ENCODE measurements at regions not wholly inside any gene's neighbourhood (a gene's known extent, or its start where the extent isn't known, plus 50 kb on each side); places are given as distances from the start of the nearest gene placed in this dataset.

DNA sequence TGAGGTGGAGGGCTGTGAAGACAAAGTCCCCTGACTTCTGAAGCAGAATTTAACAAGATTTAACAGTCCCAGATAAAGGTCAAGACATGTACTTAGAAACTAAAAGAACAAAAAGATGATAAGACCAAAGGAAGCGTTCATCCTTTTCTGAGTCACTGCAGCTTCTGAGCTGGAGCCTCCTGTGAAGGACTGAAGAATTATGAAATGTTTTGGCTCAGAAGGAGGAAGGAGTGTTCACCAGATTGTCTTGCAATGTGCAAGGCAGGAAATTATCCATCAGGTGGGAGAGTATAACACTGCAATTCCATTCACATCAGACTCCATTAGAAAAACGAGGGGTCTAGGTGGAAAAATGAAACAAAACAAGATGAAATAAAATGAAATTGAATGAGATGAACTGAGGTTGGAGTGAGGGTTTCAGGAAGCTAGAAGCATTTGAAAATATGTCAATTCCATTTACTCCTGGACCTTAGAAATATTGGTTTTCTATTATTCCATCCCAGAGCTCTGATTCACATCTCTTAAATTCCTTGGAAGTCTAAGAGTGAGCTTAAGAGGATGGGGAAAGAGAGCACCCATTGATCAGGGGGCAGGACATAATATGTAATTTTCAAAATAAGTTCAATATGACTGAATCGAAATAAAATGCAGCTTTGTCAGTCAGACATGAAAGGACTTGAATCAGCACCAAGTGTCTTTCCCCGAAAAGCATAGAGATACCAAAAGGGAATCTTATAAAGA lies 186.1 kb upstream of the LNX1 start:
- no peak for DNase-seq (ENCODE audit: low read depth)

- DNase-seq (ENCODE audit: low read depth) = no peak
Measured at GRCh38 chr4:53776141-53776540, 184.9 kb upstream of the LNX1 start.

GRCh38 chr4:53775381-53775780 lies 184.1 kb upstream of the LNX1 start:
- no peak for DNase-seq (ENCODE audit: low read depth)

DNA sequence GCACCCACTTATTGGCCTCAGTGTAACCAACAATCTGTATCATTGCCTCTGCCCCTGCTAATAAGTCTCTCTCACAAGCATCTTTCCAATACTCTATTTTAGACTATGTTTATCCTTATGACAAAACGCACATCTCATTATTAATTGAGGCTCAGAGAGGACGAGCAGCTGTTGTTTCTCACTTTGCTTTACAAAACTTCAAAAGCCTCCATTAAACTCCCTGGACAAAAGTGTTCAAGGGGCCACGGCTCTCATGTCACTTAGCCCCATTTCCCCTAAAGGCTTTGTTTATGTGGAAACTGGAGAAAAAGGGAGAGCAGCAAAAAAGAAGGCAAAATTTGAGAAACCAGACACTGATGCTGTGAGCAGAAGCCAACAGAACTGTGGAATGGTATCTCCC lies 180.0 kb upstream of the LNX1 start:
- DNase-seq (ENCODE audit: low read depth) = no peak

- peak; percentile 25 for DNase-seq (ENCODE audit: low read depth)
Measured at GRCh38 chr4:53767482-53767881, 176.2 kb upstream of the LNX1 start.

DNA sequence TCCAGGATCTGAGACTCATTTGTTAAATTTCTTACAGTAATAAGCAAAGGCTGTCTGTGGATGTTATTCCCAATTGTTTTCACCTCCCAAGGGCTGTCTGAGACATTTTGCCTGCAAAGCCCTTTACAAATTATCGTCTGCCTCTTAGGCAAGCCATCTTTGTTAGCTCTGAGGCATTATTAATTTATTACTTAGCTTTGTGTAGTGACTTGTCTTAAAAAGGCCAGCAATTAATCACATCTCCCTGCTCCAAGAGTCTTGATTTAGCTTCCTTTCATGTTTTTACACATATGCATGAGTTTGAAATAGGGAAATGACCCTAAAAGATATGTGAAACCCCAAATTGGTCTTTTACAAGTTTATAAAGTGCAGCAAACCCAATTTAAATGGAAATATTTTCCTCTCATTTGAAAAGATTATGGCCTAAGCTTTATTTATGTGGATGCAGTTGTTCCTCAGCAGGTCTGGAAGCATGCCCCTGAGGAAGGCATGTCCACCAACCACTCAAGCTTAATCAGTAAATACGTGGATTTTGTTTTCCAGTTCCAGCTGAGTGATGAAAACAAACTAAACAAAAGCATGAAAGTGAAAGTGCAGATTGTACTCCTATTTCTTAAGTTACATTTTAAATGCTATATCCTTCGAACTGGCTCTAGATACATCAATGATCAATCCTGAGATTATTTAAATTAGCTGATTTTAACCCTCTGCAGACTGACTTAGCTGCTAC lies 173.6 kb upstream of the LNX1 start:
- peak; percentile 53 for DNase-seq (ENCODE audit: low read depth)

DNA sequence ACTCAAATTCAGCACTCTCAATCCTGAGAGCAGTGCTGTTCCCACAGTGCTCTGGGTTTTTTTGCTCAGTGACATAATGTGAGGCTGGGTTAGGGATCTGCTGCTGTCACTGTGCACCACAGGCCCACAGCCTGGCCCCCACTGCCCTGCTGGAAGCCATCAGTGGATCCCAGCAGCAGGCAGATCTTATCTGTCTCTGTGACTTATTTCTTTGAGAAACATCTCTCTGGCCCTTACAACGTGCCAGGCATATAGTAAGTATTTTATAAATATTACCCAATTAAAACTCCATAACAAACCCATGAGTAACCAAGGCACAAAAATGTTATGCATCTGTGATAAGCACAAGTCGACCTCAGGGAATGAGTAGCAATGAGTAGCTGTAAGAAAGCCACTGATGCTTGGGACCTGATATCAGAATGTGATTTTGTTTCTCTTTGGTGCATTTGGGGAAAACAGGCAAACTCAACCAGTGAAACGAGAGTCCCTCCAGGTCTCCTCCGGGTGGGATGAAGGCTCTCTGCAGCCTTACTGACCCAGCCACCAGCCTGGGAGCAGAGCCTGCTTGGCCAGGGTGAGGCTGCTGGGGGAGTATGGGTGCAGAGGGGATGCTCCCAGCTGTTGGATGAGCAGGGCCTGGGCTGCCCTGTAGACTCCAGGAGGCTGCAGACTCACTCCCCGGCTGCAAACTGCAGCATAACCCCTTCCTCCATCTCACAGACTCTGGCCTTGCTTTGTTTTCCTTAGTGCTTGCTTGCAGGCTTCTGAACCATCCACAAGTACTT lies 172.7 kb upstream of the LNX1 start:
- peak; percentile 15 for DNase-seq (ENCODE audit: low read depth)

GRCh38 chr4:53755656-53756055 lies 164.4 kb upstream of the LNX1 start:
- DNase-seq (ENCODE audit: low read depth) = no peak

DNA sequence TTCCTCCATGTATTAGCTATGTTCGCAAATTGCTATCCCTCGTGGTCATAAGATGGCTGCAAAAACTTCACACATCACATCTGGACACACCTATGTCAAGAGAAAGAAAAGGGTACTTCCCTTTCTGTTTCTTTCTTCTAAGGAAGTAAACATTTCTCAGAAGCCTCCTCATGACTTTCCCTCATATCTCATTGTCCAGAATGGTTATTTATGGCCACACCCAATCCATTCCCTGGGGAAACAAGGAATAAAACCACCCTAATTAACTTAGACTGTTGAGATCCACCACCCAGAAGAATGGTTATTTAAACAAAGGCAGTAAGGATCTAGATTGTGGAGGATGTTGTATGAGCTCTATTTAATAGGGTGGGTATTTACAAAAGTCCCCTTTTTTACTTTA lies 160.8 kb upstream of the LNX1 start:
- no peak for DNase-seq (ENCODE audit: low read depth)

DNA sequence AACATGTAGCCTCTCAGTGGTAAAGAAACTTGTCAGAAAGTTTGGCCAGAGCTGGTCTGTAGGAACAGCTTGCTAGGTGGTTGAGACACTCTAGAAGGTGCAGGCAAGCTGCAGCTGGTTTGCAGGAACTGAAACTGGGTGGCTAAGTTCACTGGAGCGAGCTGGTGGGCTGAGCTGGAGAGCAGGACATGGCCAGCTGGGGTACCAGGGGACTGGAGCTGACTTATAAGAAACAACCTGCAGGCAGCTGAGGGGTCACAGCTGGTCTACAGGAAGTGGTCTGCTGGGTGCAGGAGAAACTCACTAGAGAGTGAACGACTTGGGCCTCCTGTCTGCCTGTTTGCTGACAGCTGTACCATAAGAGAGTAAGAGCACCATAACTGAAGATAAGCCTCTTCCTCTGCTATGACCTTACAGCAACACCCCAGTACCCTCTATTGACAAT lies 157.1 kb upstream of the LNX1 start:
- no peak for DNase-seq (ENCODE audit: low read depth)

DNA sequence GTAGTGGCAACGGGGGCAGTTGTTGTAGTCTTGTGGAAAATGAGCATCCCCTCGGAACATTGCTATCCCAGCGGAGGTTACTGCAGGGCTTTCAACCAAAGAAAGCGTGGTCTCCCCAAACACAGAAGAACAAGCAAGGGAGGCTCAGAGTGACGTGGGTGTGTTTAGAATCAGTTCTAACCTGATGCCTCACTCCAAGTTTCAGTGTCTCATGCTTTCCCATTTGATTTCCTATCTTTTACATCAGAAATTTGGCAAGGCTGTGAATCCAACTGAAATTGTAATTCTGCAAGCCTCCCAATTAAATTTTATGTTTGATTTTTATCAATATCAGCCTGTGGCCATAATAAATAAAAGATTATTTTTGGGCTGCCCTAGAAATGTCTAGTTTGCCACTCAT lies 156.1 kb upstream of the LNX1 start:
- no peak for DNase-seq (ENCODE audit: low read depth)

DNA sequence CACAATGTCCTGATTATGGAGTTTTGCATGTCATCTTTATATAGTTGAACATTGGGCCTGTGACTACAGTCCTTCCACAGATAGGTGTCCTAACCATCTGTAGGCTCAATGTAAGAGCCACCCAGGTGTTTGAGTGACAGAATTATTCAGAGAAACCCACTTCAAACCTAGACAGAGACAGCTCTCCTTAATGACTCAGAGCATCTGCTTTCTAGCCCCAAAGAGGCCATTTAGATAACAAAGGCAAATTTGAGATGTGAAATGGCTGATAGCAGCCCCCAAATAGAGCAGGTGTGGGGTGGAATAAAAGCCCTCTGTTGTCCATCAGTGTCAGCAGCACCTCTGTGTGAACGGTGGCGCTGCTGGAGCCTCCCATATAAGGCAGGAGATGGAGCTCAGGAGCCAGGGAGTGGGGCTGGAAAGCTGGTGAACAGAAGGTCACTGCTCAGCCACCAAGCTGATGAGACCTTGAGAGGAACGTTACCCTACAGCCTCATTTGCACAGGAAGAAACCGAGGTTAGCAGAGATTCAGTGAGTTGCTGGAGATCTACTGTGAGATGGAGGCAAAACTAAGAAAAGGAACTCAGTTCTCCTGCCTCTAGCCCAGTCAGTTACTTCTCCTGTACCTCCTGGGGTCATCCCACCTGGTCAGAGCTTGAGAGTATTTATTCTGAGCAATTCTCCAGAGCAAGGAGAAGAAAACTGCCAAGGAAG lies 153.3 kb upstream of the LNX1 start:
- DNase-seq (ENCODE audit: low read depth) = no peak

DNA sequence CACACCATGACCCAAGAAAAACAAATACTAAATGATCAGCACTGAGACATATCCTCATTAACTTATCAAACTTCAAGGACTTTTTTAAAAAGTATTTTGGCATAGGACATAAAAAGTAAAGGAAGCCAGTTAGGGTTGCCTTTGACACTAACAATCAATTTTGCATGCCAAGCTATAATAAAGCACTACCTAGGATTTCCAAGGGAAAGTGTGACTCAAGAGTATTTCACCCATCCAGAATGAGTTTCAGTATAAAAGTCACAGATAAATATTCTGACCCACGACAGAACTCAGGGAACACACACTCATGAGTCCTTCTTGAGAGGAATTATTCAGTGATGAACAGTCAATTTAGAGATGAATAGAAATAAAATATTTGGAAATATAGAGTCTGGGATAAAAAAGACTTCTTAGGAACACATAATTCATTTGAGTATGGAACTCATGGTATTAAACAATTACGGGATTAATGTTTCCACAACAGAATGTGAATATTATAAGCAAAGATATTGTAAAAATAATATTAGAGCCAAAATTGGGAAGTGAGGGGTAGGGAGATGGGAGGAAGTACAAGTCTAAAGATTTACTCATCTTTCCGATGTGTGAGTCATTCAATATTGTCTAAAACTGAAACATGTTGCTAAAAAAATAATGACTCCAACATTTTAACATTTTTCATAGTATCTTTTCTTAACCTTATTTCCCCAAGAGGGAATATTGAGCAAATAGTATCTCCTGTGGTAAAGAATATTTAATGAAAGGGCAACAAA lies 143.5 kb upstream of the LNX1 start:
- no peak for DNase-seq (ENCODE audit: low read depth)

DNA sequence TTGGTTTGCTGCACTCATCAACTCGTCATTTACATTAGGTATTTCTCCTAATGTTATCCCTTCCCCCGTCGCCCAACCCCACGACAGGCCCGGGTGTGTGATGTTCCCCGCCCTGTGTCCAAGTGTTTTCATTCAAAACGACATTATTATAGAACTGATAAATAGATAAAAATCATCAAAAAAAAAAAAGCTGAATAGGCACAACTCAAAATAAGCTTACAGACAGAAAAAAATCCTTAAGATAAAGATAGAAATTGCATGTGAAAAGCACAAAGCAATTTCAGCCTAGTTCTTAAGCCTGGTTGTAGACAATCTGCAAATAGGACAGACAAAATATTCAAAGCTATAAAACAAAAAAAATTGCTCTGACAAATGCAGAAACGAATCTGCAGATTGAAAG lies 142.9 kb upstream of the LNX1 start:
- no peak for DNase-seq (ENCODE audit: low read depth)

DNA sequence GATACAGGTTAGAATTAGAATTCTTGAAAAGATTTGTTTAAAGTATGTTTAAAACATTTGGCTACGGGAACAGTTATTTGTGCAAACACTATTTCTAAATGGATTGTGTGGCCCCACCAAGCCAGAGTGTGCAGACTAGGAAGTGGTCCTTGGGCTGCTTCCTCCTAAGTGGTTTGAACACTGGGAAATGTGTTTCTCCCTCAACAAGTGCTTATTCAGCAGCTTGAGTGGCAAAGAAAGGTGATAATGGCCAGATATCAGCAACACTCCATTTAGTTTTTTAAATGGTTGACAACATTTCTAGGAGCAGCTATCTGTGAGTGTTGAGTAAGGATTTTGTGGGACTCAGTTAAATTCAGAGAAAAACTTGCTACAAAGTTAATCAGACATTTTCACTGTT lies 141.4 kb upstream of the LNX1 start:
- DNase-seq (ENCODE audit: low read depth) = no peak

DNA sequence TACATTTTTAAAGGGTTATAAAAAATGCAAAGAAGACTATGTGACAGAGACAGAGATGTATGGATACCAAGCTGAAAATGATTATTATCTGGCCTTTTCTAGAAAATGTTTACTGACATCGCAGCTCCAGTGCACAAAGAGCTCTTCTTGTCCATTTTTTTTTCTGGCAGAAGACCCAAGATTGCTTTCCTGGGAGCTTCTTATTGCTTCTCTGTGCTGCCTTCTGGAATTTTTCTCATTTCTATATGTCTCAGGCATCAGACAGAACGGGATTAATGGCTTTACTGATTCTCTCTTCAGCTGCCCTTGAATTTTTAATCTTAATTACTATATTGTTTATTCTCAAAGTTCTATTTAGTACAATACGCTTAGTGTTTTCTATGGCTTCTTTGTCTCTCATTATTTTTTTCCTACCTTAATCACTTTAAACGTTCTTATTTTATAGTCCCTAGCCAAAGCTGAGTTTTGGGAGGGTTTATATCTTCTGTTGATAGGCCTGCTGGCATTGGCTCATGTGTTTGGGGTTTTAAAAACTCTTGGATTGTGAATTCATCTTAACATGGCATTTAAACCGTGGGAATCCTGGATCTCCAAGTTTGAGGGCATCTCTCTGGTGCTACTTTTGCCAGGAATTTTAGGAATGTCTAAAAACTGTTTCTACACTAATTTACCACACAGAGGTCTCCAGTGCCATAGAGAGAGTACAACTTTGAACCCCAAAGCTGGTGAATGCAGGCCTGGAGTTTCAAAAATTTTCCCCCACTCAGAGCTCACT lies 138.9 kb upstream of the LNX1 start:
- no peak for DNase-seq (ENCODE audit: low read depth)

GRCh38 chr4:53722110-53722509 lies 130.8 kb upstream of the LNX1 start:
- no peak for DNase-seq (ENCODE audit: low read depth)

- DNase-seq (ENCODE audit: low read depth) = no peak
Measured at GRCh38 chr4:53721263-53721662, 130.0 kb upstream of the LNX1 start.

DNA sequence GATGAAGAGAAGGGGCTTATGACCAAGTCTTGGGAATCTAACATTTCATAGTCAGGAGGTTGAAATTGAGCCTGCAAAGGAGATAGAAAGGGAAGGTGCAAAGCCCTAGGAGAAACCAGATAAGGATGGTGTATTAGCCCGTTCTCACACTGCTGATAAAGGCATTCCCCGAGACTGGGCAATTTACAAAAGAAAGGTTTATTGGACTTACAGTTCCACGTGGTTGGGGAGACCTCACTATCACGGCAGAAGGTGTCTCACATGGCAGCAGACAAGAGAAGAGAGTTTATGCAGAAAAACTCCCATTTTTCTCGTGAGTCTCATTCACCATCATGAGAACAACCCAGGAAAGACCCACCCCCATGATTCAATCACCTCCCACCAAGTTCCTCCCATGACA lies 129.5 kb upstream of the LNX1 start:
- no peak for DNase-seq (ENCODE audit: low read depth)

DNA sequence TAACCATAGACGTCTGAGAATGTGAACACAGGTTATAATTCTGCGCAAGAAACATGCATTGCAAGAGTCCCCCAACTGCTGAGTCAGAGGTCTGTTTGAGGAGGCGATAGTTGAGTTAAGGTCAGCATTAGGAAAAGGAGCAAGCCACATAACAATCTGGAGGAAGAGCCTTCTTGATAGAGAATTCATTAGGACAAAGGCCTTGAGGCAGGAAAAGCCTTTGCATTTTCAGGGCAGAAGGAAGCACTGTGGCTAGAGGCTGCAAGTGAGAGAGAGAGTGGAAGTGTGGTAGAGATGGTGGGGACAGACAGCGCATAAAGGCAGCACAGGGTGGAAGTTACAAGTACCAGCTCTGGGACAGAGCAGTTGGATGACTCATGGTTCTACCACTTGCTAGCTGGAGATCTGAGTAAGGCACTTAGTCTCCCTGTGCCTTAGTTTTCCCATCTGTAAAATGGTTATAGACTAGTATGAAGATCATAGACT lies 125.8 kb upstream of the LNX1 start:
- no peak for DNase-seq (ENCODE audit: low read depth)

All from renal cortical epithelial cell (primary cell).